GM12878 (cell line): ENCODE measurements at regions not wholly inside any gene's neighbourhood (a gene's known extent, or its start where the extent isn't known, plus 50 kb on each side); places are given as distances from the start of the nearest gene placed in this dataset.

Experiments used
- ATAC-seq: fragments of 200-7000 bp; cut with Tn5 transposase; 3 replicates; pipeline ENCODE4 v1.9.1; 2020; ENCODE audit warnings: mild to moderate bottlenecking, moderate library complexity
- BruUV-seq: library from RNA; stranded (reverse); fragments of 400-500 nt; replicated peaks from 2 replicates; lab custom pipeline; 2021; lab: Mats Ljungman, UMichigan
- CTCF ChIA-PET: fragments of 300-600 bp; sonication (Branson Sonifier 250); formaldehyde crosslinking; extraction: SDS; loops from one replicate; lab custom pipeline; 2021; ENCODE audit warnings: inconsistent platforms; lab: Yijun Ruan, JAX
- POLR2A ChIA-PET: fragments of 350-600 bp; formaldehyde crosslinking; extraction: SDS; loops from one replicate; lab custom pipeline; 2021; ENCODE audit warnings: inconsistent platforms; lab: Charles Lee
- RAD21 ChIA-PET: fragments of 300-600 bp; sonication (Branson Sonifier 250); formaldehyde crosslinking; loops from one replicate; lab custom pipeline; 2023; ENCODE audit warnings: antibody characterized with exemption; ENCODE audit not compliant: unreplicated experiment; lab: Charles Lee
- SMC1A ChIA-PET: fragments of 300-600 bp; sonication (Branson Sonifier 250); formaldehyde crosslinking; loops from one replicate; lab custom pipeline; 2023; ENCODE audit not compliant: unreplicated experiment, uncharacterized antibody; lab: Charles Lee
- DNase-seq: peaks from one replicate; pipeline ENCODE4 v3.0.0-alpha.2; 2011; ENCODE audit warnings: low read depth, low spot score
- FAIRE-seq: peaks from 3 replicates; lab custom pipeline; 2011; peaks lifted over from hg19 to GRCh38; lab: Jason Lieb, UNC
- H2AFZ ChIP-seq: 2 replicates; pipeline ENCODE4 v1.6.0; 2011; ENCODE audit warnings: low read depth, low read length, control low read depth; ENCODE audit not compliant: control insufficient read depth
- H3K27ac ChIP-seq: 2 replicates; pipeline ENCODE4 v1.5.1; 2011; ENCODE audit warnings: control low read depth; ENCODE audit not compliant: control insufficient read depth, insufficient read depth
- H3K27me3 ChIP-seq, 2 experiments: replicated peaks in 1 of 2; 2 replicates each; pipeline versions ENCODE4 v1.6.0 to v1.6.1; 2011; ENCODE audit warnings: low read length in 1 of 2; ENCODE audit not compliant: control insufficient read depth in 2 of 2, insufficient read depth in 2 of 2
- H3K36me3 ChIP-seq, 2 experiments: 2 replicates each; pipeline ENCODE4 v1.5.1; 2011; ENCODE audit warnings: low read length in 1 of 2; ENCODE audit not compliant: control insufficient read depth in 2 of 2, insufficient read depth in 2 of 2
- H3K4me1 ChIP-seq: 2 replicates; pipeline ENCODE4 v1.6.1; 2011; ENCODE audit warnings: mild to moderate bottlenecking, low read length, moderate library complexity, mixed read lengths; ENCODE audit not compliant: control insufficient read depth, insufficient read depth
- H3K4me2 ChIP-seq: 2 replicates; pipeline ENCODE4 v1.6.0; 2011; ENCODE audit warnings: control low read depth; ENCODE audit not compliant: control insufficient read depth, insufficient read depth
- H3K4me3 ChIP-seq: fragments of 200-600 bp; sonication (generic); 2 replicates; pipeline ENCODE4 v1.5.1; 2016
- H3K79me2 ChIP-seq: 2 replicates; pipeline ENCODE4 v1.6.0; 2011; ENCODE audit warnings: low read length; ENCODE audit not compliant: control insufficient read depth, insufficient read depth
- H3K9ac ChIP-seq: 2 replicates; pipeline ENCODE4 v1.8.0; 2011; ENCODE audit warnings: low read length, control low read depth, mixed read lengths; ENCODE audit not compliant: control insufficient read depth, insufficient read depth
- H3K9me3 ChIP-seq: replicated peaks from 3 replicates; pipeline ENCODE4 v1.5.1; 2011; ENCODE audit warnings: mild to moderate bottlenecking, low read length; ENCODE audit not compliant: control insufficient read depth, insufficient read depth
- H4K20me1 ChIP-seq: 2 replicates; pipeline ENCODE4 v1.6.0; 2011; ENCODE audit not compliant: control insufficient read depth, insufficient read depth
- EGR1 ChIP-seq, 2 experiments: IDR thresholded peaks; 1 replicate in 1 of 2; 2 replicates in 1 of 2; pipeline ENCODE4 v1.6.1; 2011 to 2012; ENCODE audit warnings: low read depth in 2 of 2, low read length in 2 of 2, borderline replicate concordance in 1 of 2, mild to moderate bottlenecking in 1 of 2, moderate library complexity in 1 of 2
- LARP7 ChIP-seq: fragments of 450-650 bp; IDR thresholded peaks from 2 replicates; pipeline ENCODE4 v1.6.1; 2017; ENCODE audit warnings: mild to moderate bottlenecking
- RB1 ChIP-seq: fragments of 450-650 bp; formaldehyde crosslinking; IDR thresholded peaks from 2 replicates; pipeline ENCODE4 v1.6.1; 2017; ENCODE audit warnings: mild to moderate bottlenecking, borderline replicate concordance
- RBBP5 ChIP-seq: fragments of 200-600 bp; sonication (generic); conservative IDR thresholded peaks from 2 replicates; pipeline ENCODE4 v1.6.1; 2016
- SMARCA5 ChIP-seq: fragments of 450-650 bp; IDR thresholded peaks from 2 replicates; pipeline ENCODE4 v1.6.1; 2017; ENCODE audit warnings: mild to moderate bottlenecking
- ZNF274 ChIP-seq: IDR thresholded peaks from one replicate; pipeline ENCODE4 v1.8.0; 2011; ENCODE audit not compliant: insufficient read length, insufficient read depth
- WGBS: methylation state at CpG from one replicate; pipeline ENCODE4 v1.1.6; 2016; ENCODE audit warnings: low lambda C conversion rate; ENCODE audit not compliant: insufficient replicate concordance, insufficient coverage; ENCODE audit errors: missing lambda C conversion rate; 5-methylcytosine and 5-hydroxymethylcytosine counted together
- in situ Hi-C: fragments of 300-500 bp; cut with MboI; formaldehyde crosslinking; loops from 9 replicates; pipeline ENCODE4 v1.14.3; 2018; ENCODE audit warnings: mixed read lengths
- intact Hi-C: fragments of 100-400 bp; cut with micrococcal nuclease; formaldehyde crosslinking; loops from one replicate; pipeline ENCODE4 v1.14.2; 2022; ENCODE audit not compliant: unreplicated experiment
- TF ChIP-seq, protein P1 (sequence below): fragments of 450-650 bp; IDR thresholded peaks from 2 replicates; pipeline ENCODE4 v1.6.1; 2017; ENCODE audit warnings: borderline replicate concordance
- TF ChIP-seq, protein P2 (sequence below): fragments of 450-650 bp; IDR thresholded peaks from 2 replicates; pipeline ENCODE4 v1.6.1; 2017; ENCODE audit warnings: antibody characterized with exemption, mild to moderate bottlenecking, moderate library complexity
- TF ChIP-seq, protein P3 (sequence below): IDR thresholded peaks from 2 replicates; pipeline ENCODE4 v1.6.1; 2011; ENCODE audit warnings: low read depth, low read length, improper control_type of control experiment, borderline replicate concordance

DNA sequence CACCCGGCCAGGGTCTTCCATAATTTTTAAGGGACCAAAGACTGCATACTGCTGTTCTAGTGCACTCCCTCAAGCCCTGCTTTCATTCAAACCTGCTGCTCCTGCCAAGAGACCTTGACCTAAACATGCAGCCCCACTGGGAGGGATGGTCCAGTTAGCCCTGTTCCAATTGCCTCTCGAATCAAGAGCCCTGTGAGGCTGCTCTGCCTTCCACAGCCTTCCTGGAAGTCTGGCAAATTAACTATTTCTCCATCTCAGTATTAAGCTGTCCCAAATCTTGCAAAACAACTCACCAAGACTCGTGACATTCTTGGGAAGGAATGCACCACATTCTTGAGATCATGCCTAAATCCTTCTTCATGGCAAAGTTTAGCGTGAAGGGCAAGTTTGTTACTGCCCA is 231.3 kb downstream of the C1orf94 start:
- Histone ChIP-seq H3K9ac (no peak overlapping the region), H3K4me2 (no peak overlapping the region), H3K4me1 (no peaks in the 10 kb centered on the region), H3K79me2 (no peaks in the 10 kb centered on the region), H3K27ac (no peak overlapping the region), H3K27me3 (no peaks in the 10 kb centered on the region; a peak in 2 of 4 replicates), H3K9me3 (no peaks in the 10 kb centered on the region), H4K20me1 (no peaks in the 10 kb centered on the region), H3K4me3 (no peak overlapping the region), H2AFZ (no peak overlapping the region), H3K36me3 (no peaks in the 10 kb centered on the region)
- ChIA-PET SMC1A (no interaction called here), POLR2A (no interaction called here), RAD21 (no interaction called here), CTCF (no interaction called here)
- 32% methylated on average over 4 of the region's 4 CpGs for WGBS
- DNase-seq (no peak), FAIRE-seq (no peak), ATAC-seq (no peak)
- in situ Hi-C loops (no loop called here), intact Hi-C loops (no loop called here)
- BruUV-seq = no TSS peak
- TF ChIP-seq SMARCA5 (no peak), RBBP5 (no peak), RB1 (no peak), ZNF274 (no peak), EGR1 (IDR thresholded peaks at IDR 0.05; ENCODE audit: borderline replicate concordance in 1 of 2, low read depth in 2 of 2, low read length in 2 of 2) (no peak), LARP7 (no peak)
- TF ChIP-seq, protein P1, sequence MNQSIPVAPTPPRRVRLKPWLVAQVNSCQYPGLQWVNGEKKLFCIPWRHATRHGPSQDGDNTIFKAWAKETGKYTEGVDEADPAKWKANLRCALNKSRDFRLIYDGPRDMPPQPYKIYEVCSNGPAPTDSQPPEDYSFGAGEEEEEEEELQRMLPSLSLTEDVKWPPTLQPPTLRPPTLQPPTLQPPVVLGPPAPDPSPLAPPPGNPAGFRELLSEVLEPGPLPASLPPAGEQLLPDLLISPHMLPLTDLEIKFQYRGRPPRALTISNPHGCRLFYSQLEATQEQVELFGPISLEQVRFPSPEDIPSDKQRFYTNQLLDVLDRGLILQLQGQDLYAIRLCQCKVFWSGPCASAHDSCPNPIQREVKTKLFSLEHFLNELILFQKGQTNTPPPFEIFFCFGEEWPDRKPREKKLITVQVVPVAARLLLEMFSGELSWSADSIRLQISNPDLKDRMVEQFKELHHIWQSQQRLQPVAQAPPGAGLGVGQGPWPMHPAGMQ = no peak
- TF ChIP-seq, protein P2, sequence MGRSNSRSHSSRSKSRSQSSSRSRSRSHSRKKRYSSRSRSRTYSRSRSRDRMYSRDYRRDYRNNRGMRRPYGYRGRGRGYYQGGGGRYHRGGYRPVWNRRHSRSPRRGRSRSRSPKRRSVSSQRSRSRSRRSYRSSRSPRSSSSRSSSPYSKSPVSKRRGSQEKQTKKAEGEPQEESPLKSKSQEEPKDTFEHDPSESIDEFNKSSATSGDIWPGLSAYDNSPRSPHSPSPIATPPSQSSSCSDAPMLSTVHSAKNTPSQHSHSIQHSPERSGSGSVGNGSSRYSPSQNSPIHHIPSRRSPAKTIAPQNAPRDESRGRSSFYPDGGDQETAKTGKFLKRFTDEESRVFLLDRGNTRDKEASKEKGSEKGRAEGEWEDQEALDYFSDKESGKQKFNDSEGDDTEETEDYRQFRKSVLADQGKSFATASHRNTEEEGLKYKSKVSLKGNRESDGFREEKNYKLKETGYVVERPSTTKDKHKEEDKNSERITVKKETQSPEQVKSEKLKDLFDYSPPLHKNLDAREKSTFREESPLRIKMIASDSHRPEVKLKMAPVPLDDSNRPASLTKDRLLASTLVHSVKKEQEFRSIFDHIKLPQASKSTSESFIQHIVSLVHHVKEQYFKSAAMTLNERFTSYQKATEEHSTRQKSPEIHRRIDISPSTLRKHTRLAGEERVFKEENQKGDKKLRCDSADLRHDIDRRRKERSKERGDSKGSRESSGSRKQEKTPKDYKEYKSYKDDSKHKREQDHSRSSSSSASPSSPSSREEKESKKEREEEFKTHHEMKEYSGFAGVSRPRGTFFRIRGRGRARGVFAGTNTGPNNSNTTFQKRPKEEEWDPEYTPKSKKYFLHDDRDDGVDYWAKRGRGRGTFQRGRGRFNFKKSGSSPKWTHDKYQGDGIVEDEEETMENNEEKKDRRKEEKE = no peak
- TF ChIP-seq, protein P3, sequence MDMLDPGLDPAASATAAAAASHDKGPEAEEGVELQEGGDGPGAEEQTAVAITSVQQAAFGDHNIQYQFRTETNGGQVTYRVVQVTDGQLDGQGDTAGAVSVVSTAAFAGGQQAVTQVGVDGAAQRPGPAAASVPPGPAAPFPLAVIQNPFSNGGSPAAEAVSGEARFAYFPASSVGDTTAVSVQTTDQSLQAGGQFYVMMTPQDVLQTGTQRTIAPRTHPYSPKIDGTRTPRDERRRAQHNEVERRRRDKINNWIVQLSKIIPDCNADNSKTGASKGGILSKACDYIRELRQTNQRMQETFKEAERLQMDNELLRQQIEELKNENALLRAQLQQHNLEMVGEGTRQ = no peak
